Gastroesophageal sphincter (tissue), 4 donors: ENCODE measurements at regions not wholly inside any gene's neighbourhood (a gene's known extent, or its start where the extent isn't known, plus 50 kb on each side); places are given as distances from the start of the nearest gene placed in this dataset.

Source experiments
- ATAC-seq: fragments of 150-250 bp; one replicate; pipeline ENCODE4 v1.9.1; 2016; ENCODE audit warnings: mild to moderate bottlenecking, moderate library complexity
- H3K27ac ChIP-seq, 4 donors: fragments of 200-600 bp; sonication (generic) in 3 of 4; 1 replicate in 3 of 4; 2 replicates in 1 of 4; pipeline ENCODE4 v1.5.1; 2016 to 2019
- H3K27me3 ChIP-seq: fragments of 200-600 bp; sonication (generic); one replicate; pipeline ENCODE4 v1.5.1; 2019
- H3K36me3 ChIP-seq, 2 donors: fragments of 200-600 bp; sonication (generic); one replicate each; pipeline ENCODE4 v1.5.1; 2019; ENCODE audit warnings: control low read depth in 1 of 2
- H3K4me1 ChIP-seq, 3 donors: fragments of 200-600 bp; sonication (generic); 1 replicate in 2 of 3; 2 replicates in 1 of 3; pipeline ENCODE4 v1.5.1; 2016 to 2019; ENCODE audit warnings: control low read depth in 2 of 3
- H3K4me3 ChIP-seq, 2 donors: fragments of 200-600 bp; sonication (generic); one replicate each; pipeline ENCODE4 v1.5.1; 2019; ENCODE audit warnings: mild to moderate bottlenecking in 1 of 2, moderate library complexity in 1 of 2
- H3K9me3 ChIP-seq, 3 donors: fragments of 200-600 bp; sonication (generic); one replicate each; pipeline ENCODE4 v1.5.1; 2017 to 2019; ENCODE audit warnings: control low read depth in 2 of 3
- EP300 ChIP-seq: sonication (generic); formaldehyde crosslinking; IDR thresholded peaks from one replicate; pipeline ENCODE4 v1.6.1; 2017; ENCODE audit warnings: antibody characterized with exemption, mild to moderate bottlenecking
- POLR2A ChIP-seq, 2 donors: fragments of 450-650 bp; IDR thresholded peaks; one replicate each; pipeline ENCODE4 v1.6.1; 2017; ENCODE audit warnings: antibody characterized with exemption in 2 of 2, mild to moderate bottlenecking in 2 of 2, moderate library complexity in 1 of 2
- POLR2AphosphoS5 ChIP-seq: sonication (generic); formaldehyde crosslinking; IDR thresholded peaks from one replicate; pipeline ENCODE4 v1.6.1; 2017; ENCODE audit warnings: antibody characterized with exemption
- WGBS, 2 donors: methylation state at CpG; one replicate each; pipeline ENCODE4 v1.1.5; 2018; ENCODE audit warnings: low coverage in 1 of 2; 5-methylcytosine and 5-hydroxymethylcytosine counted together
- TF ChIP-seq, protein P1 (sequence below), 4 experiments: fragments of 200-600 bp in 2 of 4; fragments of 450-650 bp in 2 of 4; sonication (generic) in 1 of 4; IDR thresholded peaks; one replicate each; pipeline ENCODE4 v1.5.1; 2017 to 2019; ENCODE audit warnings: antibody characterized with exemption in 4 of 4, mild to moderate bottlenecking in 2 of 4, moderate library complexity in 2 of 4

DNA sequence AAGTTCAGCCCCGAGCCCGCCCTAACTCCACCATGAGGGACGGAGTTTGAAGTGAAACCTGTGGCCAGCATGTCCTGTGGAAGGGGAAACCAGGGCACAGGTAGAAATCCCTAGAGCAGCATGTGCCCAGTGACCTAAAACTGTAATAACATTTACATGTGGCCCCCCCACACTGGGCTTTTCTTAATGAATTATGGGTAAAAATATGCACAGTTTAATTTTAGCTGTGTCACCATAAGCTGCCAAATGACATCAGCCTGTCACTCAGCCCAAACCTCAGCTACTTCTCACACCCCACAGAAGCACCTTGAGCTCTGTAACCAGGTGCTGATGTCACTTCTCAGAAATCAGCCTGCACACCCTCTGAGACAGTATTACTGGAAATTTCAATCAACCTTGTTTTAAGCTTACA, 50.0 kb upstream of the SLC19A1 start:
- H3K4me3 ChIP-seq: no peak overlapping the region
- H3K27ac ChIP-seq: no peak overlapping the region
- TF ChIP-seq POLR2AphosphoS5 (peak; percentile 27), EP300 (no peak), POLR2A (IDR thresholded peaks at IDR 0.05) (no peak)
- TF ChIP-seq, protein P1, sequence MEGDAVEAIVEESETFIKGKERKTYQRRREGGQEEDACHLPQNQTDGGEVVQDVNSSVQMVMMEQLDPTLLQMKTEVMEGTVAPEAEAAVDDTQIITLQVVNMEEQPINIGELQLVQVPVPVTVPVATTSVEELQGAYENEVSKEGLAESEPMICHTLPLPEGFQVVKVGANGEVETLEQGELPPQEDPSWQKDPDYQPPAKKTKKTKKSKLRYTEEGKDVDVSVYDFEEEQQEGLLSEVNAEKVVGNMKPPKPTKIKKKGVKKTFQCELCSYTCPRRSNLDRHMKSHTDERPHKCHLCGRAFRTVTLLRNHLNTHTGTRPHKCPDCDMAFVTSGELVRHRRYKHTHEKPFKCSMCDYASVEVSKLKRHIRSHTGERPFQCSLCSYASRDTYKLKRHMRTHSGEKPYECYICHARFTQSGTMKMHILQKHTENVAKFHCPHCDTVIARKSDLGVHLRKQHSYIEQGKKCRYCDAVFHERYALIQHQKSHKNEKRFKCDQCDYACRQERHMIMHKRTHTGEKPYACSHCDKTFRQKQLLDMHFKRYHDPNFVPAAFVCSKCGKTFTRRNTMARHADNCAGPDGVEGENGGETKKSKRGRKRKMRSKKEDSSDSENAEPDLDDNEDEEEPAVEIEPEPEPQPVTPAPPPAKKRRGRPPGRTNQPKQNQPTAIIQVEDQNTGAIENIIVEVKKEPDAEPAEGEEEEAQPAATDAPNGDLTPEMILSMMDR (IDR thresholded peaks at IDR 0.05): no peak
- ATAC-seq: no peak
- no peaks in the 10 kb centered on the region for H3K36me3 ChIP-seq
- 29 to 77% methylated on average over 3 of the region's 3 CpGs for WGBS, 2 donors
- H3K27me3 ChIP-seq: peaks cover 77% of the 10 kb centered on the region
- H3K9me3 ChIP-seq: peaks cover 0 to 11% (median 0%) of the 10 kb centered on the region in 3 donors
- H3K4me1 ChIP-seq: peaks cover 0 to 24% (median 4%) of the 10 kb centered on the region in 3 donors

GRCh38 chr21:45592626-45593134, 50.4 kb upstream of the SLC19A1 start:
- TF ChIP-seq POLR2AphosphoS5: no peak
- TF ChIP-seq POLR2A (IDR thresholded peaks at IDR 0.05): no peak
- TF ChIP-seq EP300: no peak
- TF ChIP-seq, protein P1 (IDR thresholded peaks at IDR 0.05): no peak
- no peaks in the 10 kb centered on the region for H3K36me3 ChIP-seq
- peaks cover 0 to 24% (median 4%) of the 10 kb centered on the region in 3 donors for H3K4me1 ChIP-seq
- H3K4me3 ChIP-seq: no peak overlapping the region
- peaks cover 0 to 7% (median 0%) of the 10 kb centered on the region in 3 donors for H3K9me3 ChIP-seq
- WGBS, 2 donors: 80 to 82% methylated on average over 4 to 14 of the region's 14 CpGs
- H3K27me3 ChIP-seq: peaks cover 77% of the 10 kb centered on the region
- no peak overlapping the region for H3K27ac ChIP-seq
- no peak for ATAC-seq

- H3K4me1 ChIP-seq: peaks cover 0 to 24% (median 4%) of the 10 kb centered on the region in 3 donors
- H3K36me3 ChIP-seq: no peaks in the 10 kb centered on the region
- H3K9me3 ChIP-seq: peaks cover 0 to 1% (median 0%) of the 10 kb centered on the region in 3 donors
- 61 to 85% methylated on average over 13 to 24 of the region's 26 CpGs for WGBS, 2 donors
- TF ChIP-seq POLR2A (IDR thresholded peaks at IDR 0.05): no peak
- TF ChIP-seq, protein P1 (IDR thresholded peaks at IDR 0.05): no peak
- no peak overlapping the region for H3K27ac ChIP-seq
- no peak overlapping the region for H3K4me3 ChIP-seq
- ATAC-seq: no peak
- peaks cover 77% of the 10 kb centered on the region for H3K27me3 ChIP-seq
Measured at GRCh38 chr21:45593162-45594022, 50.1 kb upstream of the PCBP3 start.
